ENCODE measurements at regions not wholly inside any gene's neighbourhood (a gene's known extent, or its start where the extent isn't known, plus 50 kb on each side); places are given as distances from the start of the nearest gene placed in this dataset.

GRCh38 chrX:57211906-57212305, 74.6 kb upstream of the FAAH2 start:
- H3K9me3 Mint-ChIP-seq, result peaks cover 78 to 80% of the 10 kb centered on the region in 2 experiments

More at GRCh38 chrX:57211906-57212305, 74.6 kb upstream of the FAAH2 start:
- Histone ChIP-seq H2BK20ac (ENCODE audit: low read depth, low read length, poor library complexity, severe bottlenecking) (no peak overlapping the region), H3K79me1 (ENCODE audit: insufficient read depth, low read depth, low read length, poor library complexity, severe bottlenecking) (no peaks in the 10 kb centered on the region), H4K20me1 (ENCODE audit: control insufficient read depth, insufficient read depth, insufficient read length) (no peaks in the 10 kb centered on the region), H3K23me2 (ENCODE audit: insufficient read length, low read depth, low read length, poor library complexity, severe bottlenecking) (no peaks in the 10 kb centered on the region), H3K18ac (ENCODE audit: insufficient read length, low read depth, low read length) (no peak overlapping the region), H3K4me2 (ENCODE audit: insufficient read depth, insufficient read length, low read length) (no peak overlapping the region), H4K91ac (ENCODE audit: insufficient read length, low read depth, low read length) (no peak overlapping the region), H3K27ac (ENCODE audit: insufficient read length, low read depth, low read length) (no peak overlapping the region), H3K56ac (ENCODE audit: insufficient read length, low read depth, low read length) (no peak overlapping the region), H3K27me3 (ENCODE audit: insufficient read depth, low read length) (no peaks in the 10 kb centered on the region), H3K23ac (ENCODE audit: insufficient read length, low read depth, low read length) (no peak overlapping the region), H2BK15ac (ENCODE audit: low read depth, low read length) (no peak overlapping the region), H3K14ac (ENCODE audit: insufficient read depth, low read length) (no peak overlapping the region), H2BK12ac (ENCODE audit: insufficient read length, low read depth, low read length) (no peak overlapping the region), H3K9ac (ENCODE audit: extremely low read depth, insufficient read length, low read length) (no peak overlapping the region), H2BK120ac (ENCODE audit: low read depth, low read length, poor library complexity, severe bottlenecking) (no peak overlapping the region), H3T11ph (ENCODE audit: low read length) (no peak overlapping the region), H4K5ac (ENCODE audit: insufficient read length, low read depth, low read length) (no peak overlapping the region), H3K4me1 (ENCODE audit: insufficient read depth, low read length) (no peaks in the 10 kb centered on the region), H3K79me2 (ENCODE audit: insufficient read depth, low read length) (no peaks in the 10 kb centered on the region), H4K8ac (replicated peaks; ENCODE audit: insufficient read length, low read depth, low read length) (no peak overlapping the region), H2AFZ (ENCODE audit: low read length) (no peak overlapping the region), H3K9me3 (ENCODE audit: control insufficient read depth, low read depth, low read length) (no peaks in the 10 kb centered on the region), H3K4ac (ENCODE audit: low read depth, low read length) (no peak overlapping the region), H2AK5ac (ENCODE audit: insufficient read length, low read length) (no peak overlapping the region), H2BK5ac (ENCODE audit: insufficient read length, low read length) (no peak overlapping the region)
- no peak overlapping the region; a peak in 1 of 7 replicates for H3K27ac Mint-ChIP-seq
- peak; percentile 35 for DNase-seq
- TF ChIP-seq CTCF (conservative IDR thresholded peaks at IDR 0.05), result no peak; the same call in 2 of the 3 replicates
- H3K4me3 Mint-ChIP-seq, result no peak overlapping the region
- peaks cover 7 to 23% (median 18%) of the 10 kb centered on the region in 3 experiments; a peak in 6 of 7 replicates for H3K36me3 Mint-ChIP-seq (ENCODE audit: insufficient read depth in 1 of 3, low read depth in 3 of 3)
- no peaks in the 10 kb centered on the region for H3K27me3 Mint-ChIP-seq (ENCODE audit: low read depth)
- H3K4me1 Mint-ChIP-seq, result peaks cover 0 to 4% of the 10 kb centered on the region in 2 experiments; a peak in 1 of 4 replicates
- WGBS (ENCODE audit: extremely low coverage, insufficient read length, low lambda C conversion rate), result no CpG with 5 or more reads among the region's 1 CpG

Data from H9 (cell line).